GM20000 (cell line): ENCODE measurements at regions not wholly inside any gene's neighbourhood (a gene's known extent, or its start where the extent isn't known, plus 50 kb on each side); places are given as distances from the start of the nearest gene placed in this dataset.

Experiments used
- DNase-seq: peaks from one replicate; pipeline ENCODE4 v3.0.0; 2012; ENCODE audit warnings: low spot score
- TF ChIP-seq, protein P1 (sequence below): IDR thresholded peaks from 2 replicates; pipeline ENCODE4 v1.5.1; 2012; ENCODE audit warnings: mild to moderate bottlenecking, control low read depth; ENCODE audit errors: extremely low read depth, missing control alignments

DNA sequence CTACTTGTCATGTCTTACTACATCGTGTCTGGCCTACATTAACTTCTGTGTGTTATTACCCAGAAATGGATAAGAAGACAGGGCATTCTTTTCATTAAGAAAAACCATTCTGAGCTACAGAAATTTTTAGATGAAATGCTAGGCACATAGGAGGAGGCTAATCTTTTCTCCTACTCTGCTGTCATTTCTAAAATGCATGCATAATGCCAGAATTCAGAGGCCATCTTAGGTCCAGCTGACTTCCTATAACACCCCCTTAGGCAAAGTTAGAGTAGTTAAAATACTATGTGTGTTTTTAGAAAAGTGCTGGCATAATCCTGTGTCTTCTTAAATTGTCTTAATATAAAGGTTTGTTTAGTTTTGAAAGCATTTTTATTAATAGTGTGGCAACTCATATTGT lies 352.6 kb downstream of the CSNK1G3 start:
- TF ChIP-seq, protein P1, sequence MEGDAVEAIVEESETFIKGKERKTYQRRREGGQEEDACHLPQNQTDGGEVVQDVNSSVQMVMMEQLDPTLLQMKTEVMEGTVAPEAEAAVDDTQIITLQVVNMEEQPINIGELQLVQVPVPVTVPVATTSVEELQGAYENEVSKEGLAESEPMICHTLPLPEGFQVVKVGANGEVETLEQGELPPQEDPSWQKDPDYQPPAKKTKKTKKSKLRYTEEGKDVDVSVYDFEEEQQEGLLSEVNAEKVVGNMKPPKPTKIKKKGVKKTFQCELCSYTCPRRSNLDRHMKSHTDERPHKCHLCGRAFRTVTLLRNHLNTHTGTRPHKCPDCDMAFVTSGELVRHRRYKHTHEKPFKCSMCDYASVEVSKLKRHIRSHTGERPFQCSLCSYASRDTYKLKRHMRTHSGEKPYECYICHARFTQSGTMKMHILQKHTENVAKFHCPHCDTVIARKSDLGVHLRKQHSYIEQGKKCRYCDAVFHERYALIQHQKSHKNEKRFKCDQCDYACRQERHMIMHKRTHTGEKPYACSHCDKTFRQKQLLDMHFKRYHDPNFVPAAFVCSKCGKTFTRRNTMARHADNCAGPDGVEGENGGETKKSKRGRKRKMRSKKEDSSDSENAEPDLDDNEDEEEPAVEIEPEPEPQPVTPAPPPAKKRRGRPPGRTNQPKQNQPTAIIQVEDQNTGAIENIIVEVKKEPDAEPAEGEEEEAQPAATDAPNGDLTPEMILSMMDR, result no peak
- no peak for DNase-seq

DNA sequence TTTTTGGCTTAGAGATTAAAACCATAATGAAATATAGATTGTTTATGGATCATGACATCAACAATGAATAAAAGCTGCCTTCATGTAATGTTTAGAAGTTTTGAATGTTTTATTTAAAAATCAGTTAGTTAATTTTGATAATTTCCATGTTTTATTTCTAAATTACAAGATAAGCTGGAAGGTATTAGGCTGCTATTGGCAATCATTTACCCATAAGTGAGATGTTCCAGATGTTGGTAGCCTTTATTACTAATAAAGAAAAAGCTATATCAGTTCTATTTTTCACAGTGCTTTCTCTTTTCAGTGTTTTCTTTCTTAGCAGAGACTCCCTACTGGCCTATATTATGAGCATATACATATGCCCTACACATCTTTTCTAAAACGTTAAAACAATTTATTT lies 347.0 kb downstream of the CSNK1G3 start:
- no peak for DNase-seq
- TF ChIP-seq, protein P1, result no peak

DNA sequence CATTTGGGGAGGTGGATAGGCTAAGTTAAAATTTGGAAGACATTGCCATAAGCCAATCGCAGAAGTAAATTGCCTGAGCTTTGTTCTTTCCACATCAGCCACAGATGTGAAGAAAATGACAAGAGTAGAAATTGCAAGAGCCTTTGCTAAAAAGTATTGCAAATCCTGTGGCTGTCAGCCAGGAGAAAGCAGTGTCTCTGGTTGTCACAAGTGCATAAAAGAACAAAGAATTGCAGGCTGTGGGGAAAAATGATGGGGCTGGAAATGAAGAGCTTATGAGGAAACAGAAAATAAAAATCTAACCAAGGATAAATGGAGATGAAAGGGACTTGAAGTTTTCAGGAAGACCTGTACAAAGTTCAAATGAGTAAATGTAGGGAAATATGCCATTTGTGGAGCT lies 344.8 kb downstream of the CSNK1G3 start:
- TF ChIP-seq, protein P1, result no peak
- no peak for DNase-seq

DNA sequence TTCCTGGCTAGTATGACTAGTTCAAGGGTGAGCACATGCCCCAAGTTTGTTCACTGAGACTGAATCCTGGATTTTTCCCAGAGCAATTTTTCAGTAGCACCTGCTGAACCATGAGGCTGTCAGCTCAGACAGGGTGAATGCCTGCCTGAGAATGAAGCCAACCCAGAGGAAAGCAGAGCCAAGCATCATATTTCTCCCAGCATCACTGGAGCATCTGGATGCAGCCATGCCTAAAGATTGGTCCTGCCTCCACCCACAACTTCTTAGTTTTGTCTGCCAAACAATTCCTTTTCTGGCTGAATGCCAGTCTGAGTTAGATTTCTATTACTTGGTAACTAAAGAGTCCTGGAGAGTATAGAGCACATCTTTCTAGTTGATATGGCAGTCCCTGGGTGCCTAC lies 343.6 kb downstream of the CSNK1G3 start:
- TF ChIP-seq, protein P1, result no peak
- no peak for DNase-seq

DNA sequence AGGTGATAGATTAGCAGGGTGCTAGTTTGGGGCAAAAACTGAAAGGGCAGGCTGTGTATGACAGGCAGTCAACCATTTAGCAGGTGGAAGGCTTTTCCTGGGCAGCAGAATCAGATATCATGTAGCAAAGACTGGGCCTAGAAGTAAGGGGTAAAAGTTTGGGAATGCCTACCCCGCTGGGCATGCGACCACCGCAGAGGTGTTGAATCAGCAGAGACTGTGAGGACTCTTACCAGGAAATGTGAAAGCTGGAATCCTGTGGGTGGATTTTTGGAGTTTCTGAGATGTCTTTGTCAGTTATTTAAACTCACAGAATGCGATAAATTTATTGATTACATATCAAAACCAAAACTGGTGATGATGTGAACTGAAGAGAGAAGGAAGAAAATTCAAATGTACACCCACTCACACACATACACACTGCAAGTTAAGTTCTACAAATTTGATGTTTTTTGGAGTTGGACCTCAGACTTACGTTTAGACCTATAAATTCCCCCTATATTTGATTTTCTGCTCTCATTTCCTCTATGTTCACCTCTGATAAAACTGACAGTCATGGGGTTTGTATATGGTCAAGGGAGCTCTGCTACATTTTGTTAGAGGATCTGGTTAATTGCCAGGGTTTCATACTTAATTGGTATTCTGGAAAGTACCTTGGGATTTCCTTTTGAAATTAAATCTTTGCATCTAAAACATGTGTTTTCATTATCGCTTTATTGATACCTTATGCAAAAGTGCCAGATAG lies 333.6 kb downstream of the CSNK1G3 start:
- no peak for DNase-seq
- TF ChIP-seq, protein P1, result no peak

DNA sequence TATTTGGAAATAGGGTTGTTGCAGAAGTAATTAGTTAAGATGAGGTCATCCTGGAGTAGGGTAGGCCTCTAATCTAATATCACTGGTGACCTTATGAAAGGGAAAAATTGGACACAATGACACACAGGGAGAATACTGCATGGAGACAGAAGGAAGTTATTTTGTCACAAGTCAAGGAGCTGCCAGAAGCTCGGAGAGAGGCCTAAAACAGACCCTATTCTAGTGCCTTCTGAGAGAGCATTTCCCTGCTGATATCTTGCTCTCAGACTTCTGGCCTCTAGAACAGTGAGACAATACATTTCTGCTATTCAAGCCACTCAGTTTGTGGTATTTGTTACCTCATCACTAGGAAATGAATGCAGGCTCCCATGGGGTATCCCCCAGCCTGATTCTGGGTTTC lies 332.9 kb downstream of the CSNK1G3 start:
- DNase-seq, result no peak
- TF ChIP-seq, protein P1, result no peak

DNA sequence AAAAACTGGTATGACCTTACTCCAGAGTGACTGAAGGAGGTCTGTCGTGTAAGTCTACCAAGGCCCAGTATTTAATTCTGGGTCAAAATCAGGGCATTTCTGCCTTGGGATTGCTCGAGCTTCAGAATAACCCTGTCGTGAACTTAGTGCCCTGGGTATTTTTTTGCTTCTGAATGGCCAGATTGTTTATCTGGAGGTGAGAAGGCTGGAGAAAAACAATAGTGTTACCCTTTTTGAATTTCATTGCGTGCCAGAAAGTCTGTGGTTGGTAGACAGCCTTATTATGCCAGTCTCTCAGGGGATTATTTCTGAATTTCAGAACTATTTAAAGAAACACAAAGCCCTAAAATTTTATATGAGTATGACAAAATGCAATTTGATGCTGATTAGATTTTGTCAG lies 323.4 kb downstream of the CSNK1G3 start:
- TF ChIP-seq, protein P1, result no peak
- no peak for DNase-seq
